ENCODE measurements at regions not wholly inside any gene's neighbourhood (a gene's known extent, or its start where the extent isn't known, plus 50 kb on each side); places are given as distances from the start of the nearest gene placed in this dataset.
"Not testable (repeated sequence)": the region's sequence is repeated elsewhere in the genome, so short reads cannot be mapped to it uniquely, and the experiment has no call there.

DNA sequence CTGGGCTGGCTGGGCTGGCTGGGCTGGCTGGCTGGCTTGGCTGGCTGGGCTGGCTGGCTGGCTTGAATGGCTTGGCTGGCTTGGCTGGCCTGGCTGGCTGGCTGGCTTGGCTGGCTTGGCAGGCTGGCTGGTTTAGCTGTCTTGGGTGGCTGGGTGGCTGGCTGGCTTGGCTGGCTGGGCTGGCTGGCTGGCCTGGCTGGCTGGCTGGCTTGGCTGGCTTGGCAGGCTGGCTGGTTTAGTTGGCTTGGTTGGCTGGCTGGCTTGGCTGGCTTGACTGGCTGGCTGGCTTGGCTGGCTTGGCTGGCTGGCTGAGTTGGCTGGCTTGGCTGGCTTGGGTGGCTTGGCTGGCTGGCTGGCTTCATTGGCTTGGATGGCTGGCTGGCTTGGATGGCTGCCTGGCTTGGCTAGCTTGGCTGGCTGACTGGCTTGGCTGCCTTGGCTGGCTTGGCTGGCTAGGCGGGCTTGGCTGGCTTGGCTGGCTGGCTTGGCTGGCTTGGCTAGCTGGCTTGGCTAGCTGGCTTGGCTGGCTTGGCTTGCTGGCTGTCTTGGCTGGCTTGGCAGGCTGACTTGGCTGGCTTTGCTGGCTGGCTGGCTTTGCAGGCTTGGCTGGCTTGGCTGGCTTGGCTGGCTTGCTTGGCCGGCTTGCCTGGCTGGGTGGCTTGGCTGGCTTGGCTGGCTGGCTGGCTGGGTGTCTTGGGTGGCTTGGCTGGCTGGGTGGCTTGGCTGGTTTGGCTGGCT is 2807.2 kb downstream of the RPIA start:
- H3K4me1 Mint-ChIP-seq; POLR2A ChIA-PET; ATAC-seq (ENCODE audit: low read depth); H3K9me3 Mint-ChIP-seq; H3K36me3 Mint-ChIP-seq (ENCODE audit: low read depth); intact Hi-C loops (cut with micrococcal nuclease); H3K4me3 Mint-ChIP-seq; H3K27me3 Mint-ChIP-seq; H3K27ac Mint-ChIP-seq; DNase-seq; CTCF ChIA-PET: not testable (repeated sequence)

DNA sequence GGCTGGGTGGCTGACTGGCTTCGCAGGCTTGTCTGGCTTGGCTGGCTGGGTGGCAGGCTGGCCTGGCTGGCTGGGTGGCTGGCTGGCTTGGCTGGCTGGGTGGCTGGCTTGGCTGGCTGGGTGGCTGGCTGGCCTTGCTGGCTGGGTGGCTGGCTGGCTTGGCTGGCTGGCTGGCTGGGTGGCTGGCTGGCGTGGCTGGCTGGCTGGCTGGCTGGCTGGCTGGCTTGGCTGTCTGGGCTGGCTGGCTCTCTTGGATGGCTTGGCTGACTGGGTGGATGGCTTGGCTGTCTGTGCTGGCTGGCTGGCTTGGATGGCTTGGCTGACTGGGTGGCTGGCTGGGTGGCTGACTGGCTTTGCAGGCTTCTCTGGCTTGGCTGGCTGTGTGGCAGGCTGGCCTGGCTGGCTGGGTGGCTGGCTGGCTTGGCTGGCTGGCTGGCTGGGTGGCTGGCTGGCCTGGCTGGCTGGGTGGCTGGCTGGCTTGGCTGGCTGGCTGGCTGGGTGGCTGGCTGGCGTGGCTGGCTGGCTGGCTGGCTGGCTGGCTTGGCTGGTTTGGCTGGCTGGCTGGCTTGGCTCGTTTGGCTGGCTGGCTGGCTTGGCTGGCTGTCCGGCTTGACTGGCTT is 2808.1 kb downstream of the RPIA start:
- intact Hi-C loops (cut with micrococcal nuclease); CTCF ChIA-PET: not testable (repeated sequence)

GRCh38 chr2:91500246-91500977 is 2808.9 kb downstream of the RPIA start:
- H3K27ac Mint-ChIP-seq; CTCF ChIA-PET; POLR2A ChIA-PET; H3K4me1 Mint-ChIP-seq; H3K27me3 Mint-ChIP-seq; intact Hi-C loops (cut with micrococcal nuclease); ATAC-seq (ENCODE audit: low read depth); H3K36me3 Mint-ChIP-seq (ENCODE audit: low read depth); DNase-seq; H3K4me3 Mint-ChIP-seq; H3K9me3 Mint-ChIP-seq: not testable (repeated sequence)

More for the DNA sequence above, 2808.1 kb downstream of the RPIA start:
- H3K27ac Mint-ChIP-seq; DNase-seq; POLR2A ChIA-PET; H3K36me3 Mint-ChIP-seq (ENCODE audit: low read depth); ATAC-seq (ENCODE audit: low read depth); H3K4me1 Mint-ChIP-seq; H3K9me3 Mint-ChIP-seq; H3K27me3 Mint-ChIP-seq; H3K4me3 Mint-ChIP-seq: not testable (repeated sequence)

DNA sequence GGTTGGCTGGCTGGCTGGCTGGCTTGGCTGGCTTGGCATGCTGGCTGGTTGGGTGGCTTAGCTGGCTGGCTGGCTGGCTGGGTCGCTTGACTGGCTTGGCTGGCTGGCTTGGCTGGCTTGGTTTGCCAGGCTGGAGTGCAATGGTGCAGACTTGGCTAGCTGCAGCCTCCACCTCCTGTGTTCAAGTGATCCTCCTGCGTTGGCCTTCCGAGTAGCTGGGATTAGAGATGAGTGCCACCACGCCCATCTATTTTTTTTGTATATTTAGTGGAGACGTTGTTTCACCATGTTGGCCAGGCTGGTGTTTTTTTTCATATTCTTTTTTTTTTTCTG is 2809.5 kb downstream of the RPIA start:
- ATAC-seq (ENCODE audit: low read depth); H3K4me1 Mint-ChIP-seq; POLR2A ChIA-PET; H3K9me3 Mint-ChIP-seq; DNase-seq; H3K36me3 Mint-ChIP-seq (ENCODE audit: low read depth); CTCF ChIA-PET; intact Hi-C loops (cut with micrococcal nuclease); H3K27ac Mint-ChIP-seq; H3K27me3 Mint-ChIP-seq; H3K4me3 Mint-ChIP-seq: not testable (repeated sequence)

GRCh38 chr2:91501481-91502080 is 2810.1 kb downstream of the RPIA start:
- H3K4me3 Mint-ChIP-seq; H3K27me3 Mint-ChIP-seq; intact Hi-C loops (cut with micrococcal nuclease); H3K36me3 Mint-ChIP-seq (ENCODE audit: low read depth); H3K9me3 Mint-ChIP-seq; CTCF ChIA-PET; H3K27ac Mint-ChIP-seq; H3K4me1 Mint-ChIP-seq; DNase-seq; ATAC-seq (ENCODE audit: low read depth); POLR2A ChIA-PET: not testable (repeated sequence)

GRCh38 chr2:91503572-91503958 is 2812.1 kb downstream of the RPIA start:
- H3K4me3 Mint-ChIP-seq; intact Hi-C loops (cut with micrococcal nuclease); H3K27me3 Mint-ChIP-seq; H3K4me1 Mint-ChIP-seq; CTCF ChIA-PET; DNase-seq; ATAC-seq (ENCODE audit: low read depth); H3K36me3 Mint-ChIP-seq (ENCODE audit: low read depth); H3K9me3 Mint-ChIP-seq; POLR2A ChIA-PET; H3K27ac Mint-ChIP-seq: not testable (repeated sequence)

GRCh38 chr2:91503959-91504741 is 2812.7 kb downstream of the RPIA start:
- H3K4me3 Mint-ChIP-seq; DNase-seq; H3K27me3 Mint-ChIP-seq; POLR2A ChIA-PET; ATAC-seq (ENCODE audit: low read depth); intact Hi-C loops (cut with micrococcal nuclease); CTCF ChIA-PET; H3K27ac Mint-ChIP-seq; H3K4me1 Mint-ChIP-seq; H3K36me3 Mint-ChIP-seq (ENCODE audit: low read depth); H3K9me3 Mint-ChIP-seq: not testable (repeated sequence)

DNA sequence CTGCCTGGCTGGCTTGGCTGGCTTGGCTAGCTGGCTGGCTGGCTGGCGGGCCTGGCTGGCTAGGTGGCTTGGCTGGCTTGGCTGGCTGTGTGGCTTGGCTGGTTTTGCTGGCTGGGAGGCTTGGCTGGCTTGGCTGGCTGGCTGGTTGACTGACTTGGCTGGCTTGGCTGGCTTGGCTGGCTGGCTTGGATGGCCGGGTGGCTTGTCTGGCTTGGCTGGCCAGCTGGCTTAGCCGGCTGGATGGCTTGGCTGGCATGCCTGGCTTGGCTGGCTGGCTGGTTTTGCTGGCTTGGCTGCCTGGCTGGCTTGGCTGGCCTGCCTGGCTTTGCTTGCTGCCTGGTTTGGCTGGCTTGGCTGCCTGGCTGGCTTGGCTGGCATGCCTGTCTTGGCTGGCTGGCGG is 2817.3 kb downstream of the RPIA start:
- H3K9me3 Mint-ChIP-seq; intact Hi-C loops (cut with micrococcal nuclease); H3K4me1 Mint-ChIP-seq; H3K27ac Mint-ChIP-seq; DNase-seq; ATAC-seq (ENCODE audit: low read depth); H3K36me3 Mint-ChIP-seq (ENCODE audit: low read depth); CTCF ChIA-PET; H3K27me3 Mint-ChIP-seq; H3K4me3 Mint-ChIP-seq; POLR2A ChIA-PET: not testable (repeated sequence)

- intact Hi-C loops (cut with micrococcal nuclease); H3K4me3 Mint-ChIP-seq; CTCF ChIA-PET; H3K4me1 Mint-ChIP-seq; H3K27ac Mint-ChIP-seq; DNase-seq; H3K9me3 Mint-ChIP-seq; ATAC-seq (ENCODE audit: low read depth); H3K36me3 Mint-ChIP-seq (ENCODE audit: low read depth); H3K27me3 Mint-ChIP-seq; POLR2A ChIA-PET: not testable (repeated sequence)
These were observed 2817.8 kb downstream of the RPIA start for GRCh38 chr2:91509276-91509675.

DNA sequence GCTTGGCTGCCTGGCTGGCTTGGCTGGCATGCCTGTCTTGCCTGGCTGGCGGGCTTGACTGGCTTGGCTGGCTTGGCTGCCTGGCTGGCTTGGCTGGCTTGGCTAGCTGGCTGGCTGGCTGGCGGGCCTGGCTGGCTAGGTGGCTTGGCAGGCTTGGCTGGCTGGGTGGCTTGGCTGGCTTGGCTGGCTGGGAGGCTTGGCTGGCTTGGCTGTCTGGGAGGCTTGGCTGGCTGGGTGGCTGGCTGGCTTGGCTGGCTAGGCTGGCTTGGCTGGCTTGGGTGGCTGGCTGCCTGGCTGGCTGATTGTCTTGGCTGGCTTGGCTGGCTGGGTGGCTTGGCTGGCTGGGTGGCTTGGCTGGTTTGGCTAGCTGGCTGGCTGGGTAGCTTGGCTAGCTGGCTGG is 2819.7 kb downstream of the RPIA start:
- H3K27me3 Mint-ChIP-seq; ATAC-seq (ENCODE audit: low read depth); H3K4me3 Mint-ChIP-seq; CTCF ChIA-PET; intact Hi-C loops (cut with micrococcal nuclease); DNase-seq; H3K36me3 Mint-ChIP-seq (ENCODE audit: low read depth); H3K4me1 Mint-ChIP-seq; H3K9me3 Mint-ChIP-seq; H3K27ac Mint-ChIP-seq; POLR2A ChIA-PET: not testable (repeated sequence)

- H3K27me3 Mint-ChIP-seq; intact Hi-C loops (cut with micrococcal nuclease); CTCF ChIA-PET; H3K4me3 Mint-ChIP-seq; H3K36me3 Mint-ChIP-seq (ENCODE audit: low read depth); DNase-seq; H3K9me3 Mint-ChIP-seq; POLR2A ChIA-PET; H3K27ac Mint-ChIP-seq; H3K4me1 Mint-ChIP-seq; ATAC-seq (ENCODE audit: low read depth): not testable (repeated sequence)
These were observed 2824.5 kb downstream of the RPIA start for GRCh38 chr2:91515966-91516365.

Data from activated B cell treated with CpG ODN at 0.5 μM for 24 hours (primary cell).